ENCODE measurements at regions not wholly inside any gene's neighbourhood (a gene's known extent, or its start where the extent isn't known, plus 50 kb on each side); places are given as distances from the start of the nearest gene placed in this dataset.
A peak's percentile ranks its signal among the peaks of the same experiment; 100 is the strongest.

GRCh38 chr9:2336055-2336454 is 285.5 kb upstream of the VLDLR start:
- no peak overlapping the region for H3K27ac ChIP-seq (ENCODE audit: low read depth, low read length)
- H3K4me3 ChIP-seq (ENCODE audit: insufficient read depth, low read length) = no peak overlapping the region
- H3K4me2 ChIP-seq (ENCODE audit: insufficient read depth, low read length) = no peak overlapping the region
- TF ChIP-seq CTCF (IDR thresholded peaks at IDR 0.05; ENCODE audit: extremely low read depth, low read depth, low read length) = peak; percentile 39
- DNase-seq (ENCODE audit: insufficient read length, low spot score, missing footprints) = no peak
- H3K79me2 ChIP-seq (ENCODE audit: insufficient read depth, low read length) = no peaks in the 10 kb centered on the region
- H3K4me1 ChIP-seq (ENCODE audit: insufficient read depth, low read length) = no peaks in the 10 kb centered on the region
- H4K20me1 ChIP-seq (ENCODE audit: insufficient read depth, low read length) = no peaks in the 10 kb centered on the region
- no peaks in the 10 kb centered on the region for H3K9me3 ChIP-seq (ENCODE audit: low read depth, low read length)
- no peak overlapping the region for H2AFZ ChIP-seq (ENCODE audit: low read length)
- H3K36me3 ChIP-seq (ENCODE audit: insufficient read depth, low read length) = no peaks in the 10 kb centered on the region
- H3K27me3 ChIP-seq (ENCODE audit: insufficient read depth, low read length) = no peaks in the 10 kb centered on the region

GRCh38 chr9:2337131-2337530 is 284.5 kb upstream of the VLDLR start:
- H2AFZ ChIP-seq (ENCODE audit: low read length) = no peak overlapping the region
- no peaks in the 10 kb centered on the region for H3K27me3 ChIP-seq (ENCODE audit: insufficient read depth, low read length)
- no peak overlapping the region for H3K27ac ChIP-seq (ENCODE audit: low read depth, low read length)
- H3K79me2 ChIP-seq (ENCODE audit: insufficient read depth, low read length) = no peaks in the 10 kb centered on the region
- H3K9me3 ChIP-seq (ENCODE audit: low read depth, low read length) = no peaks in the 10 kb centered on the region
- H3K4me2 ChIP-seq (ENCODE audit: insufficient read depth, low read length) = no peak overlapping the region
- TF ChIP-seq CTCF (IDR thresholded peaks at IDR 0.05; ENCODE audit: extremely low read depth, low read depth, low read length) = no peak
- DNase-seq (ENCODE audit: insufficient read length, low spot score, missing footprints) = no peak
- no peaks in the 10 kb centered on the region for H4K20me1 ChIP-seq (ENCODE audit: insufficient read depth, low read length)
- H3K4me1 ChIP-seq (ENCODE audit: insufficient read depth, low read length) = no peaks in the 10 kb centered on the region
- H3K36me3 ChIP-seq (ENCODE audit: insufficient read depth, low read length) = no peaks in the 10 kb centered on the region
- no peak overlapping the region for H3K4me3 ChIP-seq (ENCODE audit: insufficient read depth, low read length)

- Histone ChIP-seq H3K27ac (ENCODE audit: low read depth, low read length) (no peak overlapping the region), H3K27me3 (ENCODE audit: insufficient read depth, low read length) (no peaks in the 10 kb centered on the region), H4K20me1 (ENCODE audit: insufficient read depth, low read length) (no peaks in the 10 kb centered on the region), H3K4me1 (ENCODE audit: insufficient read depth, low read length) (no peaks in the 10 kb centered on the region), H3K36me3 (ENCODE audit: insufficient read depth, low read length) (no peaks in the 10 kb centered on the region), H3K79me2 (ENCODE audit: insufficient read depth, low read length) (no peaks in the 10 kb centered on the region), H3K4me2 (ENCODE audit: insufficient read depth, low read length) (no peak overlapping the region), H3K4me3 (ENCODE audit: insufficient read depth, low read length) (no peak overlapping the region), H2AFZ (ENCODE audit: low read length) (no peak overlapping the region), H3K9me3 (ENCODE audit: low read depth, low read length) (no peaks in the 10 kb centered on the region)
- no peak for TF ChIP-seq CTCF (IDR thresholded peaks at IDR 0.05; ENCODE audit: extremely low read depth, low read depth, low read length)
- DNase-seq (ENCODE audit: insufficient read length, low spot score, missing footprints) = no peak
These were observed 284.0 kb upstream of the VLDLR start for GRCh38 chr9:2337627-2338026.

GRCh38 chr9:2338777-2339365 is 282.7 kb upstream of the VLDLR start:
- no peak overlapping the region for H3K4me2 ChIP-seq (ENCODE audit: insufficient read depth, low read length)
- H3K27ac ChIP-seq (ENCODE audit: low read depth, low read length) = no peak overlapping the region
- no peaks in the 10 kb centered on the region for H3K79me2 ChIP-seq (ENCODE audit: insufficient read depth, low read length)
- no peaks in the 10 kb centered on the region for H4K20me1 ChIP-seq (ENCODE audit: insufficient read depth, low read length)
- no peaks in the 10 kb centered on the region for H3K27me3 ChIP-seq (ENCODE audit: insufficient read depth, low read length)
- no peaks in the 10 kb centered on the region for H3K4me1 ChIP-seq (ENCODE audit: insufficient read depth, low read length)
- no peaks in the 10 kb centered on the region for H3K9me3 ChIP-seq (ENCODE audit: low read depth, low read length)
- no peak for DNase-seq (ENCODE audit: insufficient read length, low spot score, missing footprints)
- H3K4me3 ChIP-seq (ENCODE audit: insufficient read depth, low read length) = no peak overlapping the region
- no peak overlapping the region for H2AFZ ChIP-seq (ENCODE audit: low read length)
- H3K36me3 ChIP-seq (ENCODE audit: insufficient read depth, low read length) = no peaks in the 10 kb centered on the region
- TF ChIP-seq CTCF (IDR thresholded peaks at IDR 0.05; ENCODE audit: extremely low read depth, low read depth, low read length) = no peak
